H1 (cell line): ENCODE measurements at regions not wholly inside any gene's neighbourhood (a gene's known extent, or its start where the extent isn't known, plus 50 kb on each side); places are given as distances from the start of the nearest gene placed in this dataset.

Experiments
- CTCF ChIA-PET: fragments of 300-600 bp; sonication (Branson Sonifier 250); formaldehyde crosslinking; loops from one replicate; lab custom pipeline; 2021; ENCODE audit not compliant: partially characterized antibody; lab: Charles Lee
- POLR2A ChIA-PET: fragments of 300-600 bp; sonication (Branson Sonifier 250); formaldehyde crosslinking; loops from one replicate; lab custom pipeline; 2021; ENCODE audit warnings: inconsistent platforms; ENCODE audit not compliant: partially characterized antibody; lab: Charles Lee
- DNase-seq, 2 experiments: peaks; one replicate each; pipeline versions ENCODE4 v3.0.0 to v3.0.0-alpha.2; 2010 to 2022; ENCODE audit warnings: low spot score in 2 of 2, low read depth in 1 of 2, mixed read lengths in 1 of 2
- FAIRE-seq: peaks from 2 replicates; lab custom pipeline; 2011; peaks lifted over from hg19 to GRCh38; lab: Jason Lieb, UNC
- H2AFZ ChIP-seq: 2 replicates; pipeline ENCODE4 v1.8.1; 2012; ENCODE audit warnings: low read length, inconsistent platforms
- H2AK5ac ChIP-seq: 2 replicates; pipeline ENCODE4 v1.6.1; 2013; ENCODE audit warnings: low read depth, low read length
- H2BK120ac ChIP-seq: replicated peaks from 2 replicates; pipeline ENCODE3; 2013; ENCODE audit warnings: low read depth, low read length, inconsistent platforms
- H2BK12ac ChIP-seq: 2 replicates; pipeline ENCODE4 v1.6.1; 2013; ENCODE audit warnings: low read depth, low read length
- H2BK15ac ChIP-seq: 2 replicates; pipeline ENCODE4 v1.6.1; 2013; ENCODE audit warnings: low read length
- H2BK20ac ChIP-seq: 2 replicates; pipeline ENCODE4 v1.6.1; 2013; ENCODE audit warnings: low read length
- H2BK5ac ChIP-seq: 2 replicates; pipeline ENCODE4 v1.6.1; 2013; ENCODE audit warnings: low read depth, low read length
- H3K14ac ChIP-seq: 2 replicates; pipeline ENCODE4 v1.6.1; 2013; ENCODE audit warnings: inconsistent platforms; ENCODE audit not compliant: insufficient read length
- H3K18ac ChIP-seq: 2 replicates; pipeline ENCODE4 v1.6.1; 2013; ENCODE audit warnings: low read length; ENCODE audit errors: extremely low read depth
- H3K23ac ChIP-seq: 2 replicates; pipeline ENCODE4 v1.6.1; 2013; ENCODE audit warnings: inconsistent platforms; ENCODE audit not compliant: insufficient read length
- H3K23me2 ChIP-seq: 2 replicates; pipeline ENCODE4 v1.6.1; 2013; ENCODE audit warnings: low read depth, low read length
- H3K27ac ChIP-seq: 2 replicates; pipeline ENCODE4 v1.6.1; 2011; ENCODE audit warnings: low read depth, low read length, inconsistent platforms
- H3K27me3 ChIP-seq, 4 experiments: replicated peaks in 1 of 4; 1 replicate in 1 of 4; 2 replicates in 3 of 4; pipeline versions ENCODE4 v1.6.1 to v1.8.1; 2011 to 2013; ENCODE audit warnings: low read length in 3 of 4, mild to moderate bottlenecking in 3 of 4, inconsistent platforms in 2 of 4, mixed read lengths in 2 of 4, moderate library complexity in 1 of 4; ENCODE audit not compliant: control insufficient read depth in 3 of 4, insufficient read depth in 3 of 4; ENCODE audit errors: extremely low read depth in 1 of 4
- H3K36me3 ChIP-seq, 4 experiments: 2 replicates each; pipeline versions ENCODE4 v1.6.1 to v1.8.1; 2011 to 2013; ENCODE audit warnings: mild to moderate bottlenecking in 4 of 4, low read length in 3 of 4, moderate library complexity in 2 of 4, control low read depth in 1 of 4, inconsistent platforms in 1 of 4; ENCODE audit not compliant: insufficient read depth in 4 of 4, control insufficient read depth in 2 of 4
- H3K4ac ChIP-seq: replicated peaks from 2 replicates; pipeline ENCODE3; 2013; ENCODE audit warnings: low read length, low read depth, mixed read lengths, inconsistent platforms; ENCODE audit not compliant: insufficient read length
- H3K4me1 ChIP-seq, 4 experiments: replicated peaks in 1 of 4; 1 replicate in 1 of 4; 2 replicates in 3 of 4; pipeline versions ENCODE4 v1.6.1 to v1.8.1; 2011 to 2013; ENCODE audit warnings: low read length in 3 of 4, inconsistent platforms in 2 of 4, mixed read lengths in 1 of 4; ENCODE audit not compliant: insufficient read depth in 4 of 4, control insufficient read depth in 3 of 4
- H3K4me2 ChIP-seq, 2 experiments: 2 replicates each; pipeline versions ENCODE4 v1.6.1 to v1.8.1; 2011 to 2013; ENCODE audit warnings: low read depth in 2 of 2, low read length in 2 of 2, control low read depth in 1 of 2, inconsistent platforms in 1 of 2, mild to moderate bottlenecking in 1 of 2; ENCODE audit not compliant: insufficient read depth in 1 of 2
- H3K4me3 ChIP-seq, 4 experiments: fragments of 200-600, 300-600 bp in 1 of 4; sonication (generic), shearing (Covaris generic), sonication (Bioruptor Twin) in 1 of 4; 2 replicates each; pipeline versions ENCODE4 v1.5.1 to v1.8.1; 2011 to 2016; ENCODE audit warnings: low read length in 4 of 4, low read depth in 3 of 4, control low read depth in 2 of 4, inconsistent platforms in 2 of 4, mild to moderate bottlenecking in 2 of 4, mixed read lengths in 1 of 4, moderate library complexity in 1 of 4; ENCODE audit not compliant: insufficient read depth in 2 of 4; ENCODE audit errors: extremely low read depth in 1 of 4
- H3K56ac ChIP-seq: replicated peaks from 2 replicates; pipeline ENCODE3; 2013; ENCODE audit warnings: low read depth, mild to moderate bottlenecking, mixed read lengths, low read length, inconsistent platforms; ENCODE audit not compliant: insufficient read length
- H3K79me1 ChIP-seq: 2 replicates; pipeline ENCODE4 v1.6.1; 2013; ENCODE audit warnings: low read depth, low read length, control low read depth
- H3K79me2 ChIP-seq, 2 experiments: 2 replicates each; pipeline versions ENCODE4 v1.6.1 to v1.8.1; 2012 to 2013; ENCODE audit warnings: low read length in 2 of 2, mild to moderate bottlenecking in 2 of 2, inconsistent platforms in 1 of 2; ENCODE audit not compliant: insufficient read depth in 2 of 2, control insufficient read depth in 1 of 2
- H3K9ac ChIP-seq, 4 experiments: replicated peaks in 1 of 4; 1 replicate in 1 of 4; 2 replicates in 3 of 4; pipeline versions ENCODE4 v1.6.1 to v1.8.1; 2011 to 2013; ENCODE audit warnings: low read depth in 3 of 4, low read length in 3 of 4, control low read depth in 2 of 4, mild to moderate bottlenecking in 2 of 4, moderate library complexity in 2 of 4, inconsistent platforms in 1 of 4; ENCODE audit errors: extremely low read depth in 1 of 4
- H3K9me3 ChIP-seq, 2 experiments: 2 replicates each; pipeline versions ENCODE4 v1.6.1 to v1.8.1; 2012 to 2013; ENCODE audit warnings: mild to moderate bottlenecking in 2 of 2, moderate library complexity in 2 of 2, control low read depth in 1 of 2, inconsistent platforms in 1 of 2, low read depth in 1 of 2, low read length in 1 of 2, mixed read lengths in 1 of 2; ENCODE audit not compliant: insufficient read depth in 2 of 2
- H4K20me1 ChIP-seq, 2 experiments: replicated peaks in 1 of 2; 2 replicates each; pipeline versions ENCODE3 to v1.8.1; 2011 to 2013; ENCODE audit warnings: inconsistent platforms in 2 of 2, low read length in 2 of 2, mild to moderate bottlenecking in 1 of 2; ENCODE audit not compliant: insufficient read depth in 2 of 2, control insufficient read depth in 1 of 2
- H4K5ac ChIP-seq: 2 replicates; pipeline ENCODE4 v1.6.1; 2013; ENCODE audit warnings: low read length, low read depth, mixed read lengths, inconsistent platforms; ENCODE audit not compliant: insufficient read length
- H4K8ac ChIP-seq: 2 replicates; pipeline ENCODE4 v1.8.0; 2013; ENCODE audit warnings: mild to moderate bottlenecking, moderate library complexity, low read length, inconsistent platforms; ENCODE audit not compliant: insufficient read depth; ENCODE audit errors: extremely low read depth
- H4K91ac ChIP-seq: replicated peaks from 2 replicates; pipeline ENCODE3; 2013; ENCODE audit warnings: low read length, mixed read lengths, inconsistent platforms; ENCODE audit not compliant: insufficient read length
- CREB1 ChIP-seq: IDR thresholded peaks from 2 replicates; pipeline ENCODE4 v1.6.1; 2012; ENCODE audit warnings: inconsistent platforms
- RBBP5 ChIP-seq: IDR thresholded peaks from 2 replicates; pipeline ENCODE4 v1.7.1; 2012; ENCODE audit warnings: low read depth, mild to moderate bottlenecking, inconsistent platforms, low read length, moderate library complexity, borderline replicate concordance
- SIN3A ChIP-seq, 2 experiments: IDR thresholded peaks in 1 of 2; conservative IDR thresholded peaks in 1 of 2; 2 replicates each; pipeline ENCODE4 v1.6.1; 2011 to 2012; ENCODE audit warnings: low read length in 2 of 2, improper control_type of control experiment in 1 of 2, low read depth in 1 of 2, mild to moderate bottlenecking in 1 of 2
- WGBS, 2 experiments: shearing (Covaris generic) in 1 of 2; methylation state at CpG; one replicate each; pipeline versions ENCODE4 v1.1.6 to v1.1.7; 2013 to 2015; ENCODE audit warnings: low lambda C conversion rate in 2 of 2, mixed read lengths in 2 of 2, inconsistent platforms in 1 of 2, low coverage in 1 of 2, missing lambda C conversion rate in 1 of 2; ENCODE audit not compliant: insufficient replicate concordance in 2 of 2, insufficient coverage in 1 of 2, insufficient read length in 1 of 2; ENCODE audit errors: extremely low coverage in 1 of 2, missing lambda C conversion rate in 1 of 2; 5-methylcytosine and 5-hydroxymethylcytosine counted together
- TF ChIP-seq, protein P1 (sequence below): IDR thresholded peaks from 2 replicates; pipeline ENCODE4 v1.6.1; 2012; ENCODE audit warnings: inconsistent platforms

DNA sequence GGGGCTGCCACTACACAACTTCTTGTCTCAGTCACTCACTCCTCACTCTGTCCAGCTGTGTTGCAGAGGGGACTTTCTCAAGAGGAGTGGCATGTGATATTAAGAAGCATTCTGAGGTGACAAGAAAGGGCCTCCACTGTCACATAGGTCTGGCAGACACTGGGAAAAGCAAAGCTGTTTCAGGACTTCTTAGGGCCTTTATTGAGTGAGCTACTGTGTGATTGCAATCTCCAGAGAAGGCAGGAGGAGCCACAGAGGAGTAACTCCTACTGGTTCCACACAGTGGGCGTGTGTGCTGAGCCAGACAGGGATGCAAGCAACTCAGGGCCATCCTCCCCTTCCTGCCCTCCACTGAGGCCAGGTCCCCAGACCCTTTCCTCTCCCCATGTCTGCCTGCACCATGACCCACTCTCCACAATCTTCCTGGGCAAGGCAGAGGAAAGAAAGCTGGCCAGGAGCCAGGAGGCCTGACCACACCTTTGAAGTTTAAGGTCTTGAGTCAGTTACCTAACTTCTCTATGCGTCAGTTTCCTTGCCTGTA is 262.0 kb upstream of the ZMIZ1 start:
- Histone ChIP-seq H2AK5ac (no peak overlapping the region; the same call in 1 of the 2 replicates), H3K4ac (no peak overlapping the region), H2BK120ac (no peak overlapping the region), H3K36me3 (no peaks in the 10 kb centered on the region), H2BK15ac (no peak overlapping the region), H3K23ac (no peak overlapping the region), H3K79me2 (no peaks in the 10 kb centered on the region), H2BK5ac (no peak overlapping the region), H3K27me3 (no peaks in the 10 kb centered on the region), H3K9me3 (no peaks in the 10 kb centered on the region), H2BK12ac (no peak overlapping the region; the same call in 1 of the 2 replicates), H4K20me1 (peaks cover 0 to 1% of the 10 kb centered on the region in 2 experiments), H4K8ac (no peak overlapping the region), H3K4me1 (peaks cover 0 to 2% (median 0%) of the 10 kb centered on the region in 4 experiments; a peak in 1 of 7 replicates), H2AFZ (no peak overlapping the region), H3K9ac (no peak overlapping the region), H3K79me1 (no peaks in the 10 kb centered on the region), H3K4me3 (no peak overlapping the region), H3K23me2 (no peaks in the 10 kb centered on the region), H4K91ac (no peak overlapping the region), H3K56ac (no peak overlapping the region), H2BK20ac (no peak overlapping the region), H3K27ac (no peak overlapping the region), H3K4me2 (no peak overlapping the region), H4K5ac (no peak overlapping the region), H3K14ac (no peak overlapping the region), H3K18ac (no peak overlapping the region)
- TF ChIP-seq, protein P1, sequence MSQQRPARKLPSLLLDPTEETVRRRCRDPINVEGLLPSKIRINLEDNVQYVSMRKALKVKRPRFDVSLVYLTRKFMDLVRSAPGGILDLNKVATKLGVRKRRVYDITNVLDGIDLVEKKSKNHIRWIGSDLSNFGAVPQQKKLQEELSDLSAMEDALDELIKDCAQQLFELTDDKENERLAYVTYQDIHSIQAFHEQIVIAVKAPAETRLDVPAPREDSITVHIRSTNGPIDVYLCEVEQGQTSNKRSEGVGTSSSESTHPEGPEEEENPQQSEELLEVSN, result no peak
- TF ChIP-seq CREB1 (no peak), RBBP5 (no peak), SIN3A (conservative IDR thresholded peaks at IDR 0.05 in 1 of 2, IDR thresholded peaks at IDR 0.05 in 1 of 2; ENCODE audit: low read depth in 1 of 2, low read length in 2 of 2) (no peak)
- FAIRE-seq, result no peak
- DNase-seq, result no peak
- WGBS, 2 experiments, result 100% methylated on average over 2 of the region's 2 CpGs; no CpG with 5 or more reads in 1 of the 2 experiments
- ChIA-PET POLR2A (no interaction called here), CTCF (interaction anchor here (0.6 kb wide), 2 partner anchors 43 to 650 kb away, joined by 3 read pairs; no protein-coding TSS in a partner anchor)
